OCI-LY1 (cell line): ENCODE measurements at regions not wholly inside any gene's neighbourhood (a gene's known extent, or its start where the extent isn't known, plus 50 kb on each side); places are given as distances from the start of the nearest gene placed in this dataset.

Source experiments
- CTCF ChIP-seq: fragments of 200-600 bp; sonication (generic), shearing (Covaris generic); IDR thresholded peaks from 2 replicates; pipeline ENCODE4 v1.5.1; 2017; ENCODE audit warnings: mild to moderate bottlenecking, antibody characterized with exemption, low read length, moderate library complexity, mixed read lengths
- EZH2 ChIP-seq: fragments of 200-600 bp; sonication (generic), shearing (Covaris generic); IDR thresholded peaks from 2 replicates; pipeline ENCODE4 v1.8.0; 2017; ENCODE audit warnings: borderline replicate concordance, mixed run types, mild to moderate bottlenecking, antibody characterized with exemption, low read length, moderate library complexity, mixed read lengths

GRCh38 chr5:4561403-4561802 lies 578.7 kb upstream of the ADAMTS16 start:
- TF ChIP-seq CTCF, result no peak
- no peak for TF ChIP-seq EZH2
